NCI-H1092 (cell line): ENCODE measurements at regions not wholly inside any gene's neighbourhood (a gene's known extent, or its start where the extent isn't known, plus 50 kb on each side); places are given as distances from the start of the nearest gene placed in this dataset.
"Not testable (repeated sequence)": the region's sequence is repeated elsewhere in the genome, so short reads cannot be mapped to it uniquely, and the experiment has no call there.

Experiments
- DNase-seq: peaks from one replicate; lab custom pipeline; 2025; lab: John Stamatoyannopoulos, UW

DNA sequence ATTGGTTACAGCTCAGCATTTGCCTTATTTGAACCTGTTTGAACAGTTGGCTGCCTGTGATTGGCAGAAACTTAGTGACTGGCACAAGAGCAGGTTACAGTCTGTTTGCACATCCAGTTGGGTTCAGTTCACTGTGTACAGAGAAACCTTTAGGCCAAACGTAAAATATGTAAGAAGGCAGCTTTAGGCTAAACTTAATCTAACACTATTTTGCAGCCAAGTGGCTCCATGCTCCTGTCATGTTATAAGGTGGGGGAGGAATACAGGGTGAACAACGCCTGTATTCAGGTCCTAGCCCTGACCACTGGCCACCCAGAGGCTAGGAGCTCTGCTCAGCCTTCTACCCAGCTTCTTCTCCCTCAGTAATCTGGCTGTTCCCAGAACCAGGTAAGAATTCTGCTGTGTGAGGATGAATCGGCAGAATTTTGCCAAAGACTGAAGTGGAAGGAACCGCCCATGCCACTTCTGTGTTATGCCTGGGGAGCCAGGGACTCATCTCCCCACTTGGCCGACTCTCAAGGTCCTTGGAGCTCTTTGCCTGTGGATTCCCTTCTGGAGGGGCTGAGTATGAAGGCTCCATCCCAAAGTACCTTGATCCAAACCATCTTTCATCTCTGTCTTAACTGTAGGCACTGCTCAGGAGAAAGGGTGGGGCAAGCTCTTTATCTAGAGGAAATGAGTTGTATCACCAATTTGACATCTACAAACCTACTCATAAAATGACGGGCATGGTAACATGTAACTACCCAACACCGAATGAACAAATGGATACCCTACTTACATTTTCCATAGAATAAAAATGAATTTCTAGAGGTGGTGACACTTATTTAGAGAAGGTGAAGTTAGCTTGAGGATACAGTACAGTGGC is 164.4 kb upstream of the NAMPT start:
- no peak for DNase-seq

GRCh38 chr7:106448346-106448991 is 163.7 kb upstream of the NAMPT start:
- no peak for DNase-seq

- DNase-seq, result no peak
These were observed 162.6 kb upstream of the NAMPT start for GRCh38 chr7:106447318-106447847.

DNA sequence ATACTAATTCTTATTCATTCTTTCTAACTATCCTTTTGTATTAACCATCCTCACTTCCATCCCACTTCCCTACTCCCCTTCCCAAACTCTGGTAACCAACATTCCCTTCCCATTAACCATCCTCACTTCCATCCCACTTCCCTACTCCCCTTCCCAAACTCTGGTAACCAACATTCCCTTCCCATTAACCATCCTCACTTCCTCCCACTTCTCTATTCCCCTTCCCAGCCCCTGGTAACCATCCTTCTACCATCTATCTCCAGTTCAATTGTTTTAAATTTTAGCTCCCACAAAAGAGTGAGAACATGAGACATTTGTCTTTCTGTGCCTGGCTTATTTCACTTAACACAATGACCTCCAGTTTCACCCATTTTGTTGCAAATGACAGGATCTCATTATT is 160.6 kb upstream of the NAMPT start:
- DNase-seq, result not testable (repeated sequence)

DNA sequence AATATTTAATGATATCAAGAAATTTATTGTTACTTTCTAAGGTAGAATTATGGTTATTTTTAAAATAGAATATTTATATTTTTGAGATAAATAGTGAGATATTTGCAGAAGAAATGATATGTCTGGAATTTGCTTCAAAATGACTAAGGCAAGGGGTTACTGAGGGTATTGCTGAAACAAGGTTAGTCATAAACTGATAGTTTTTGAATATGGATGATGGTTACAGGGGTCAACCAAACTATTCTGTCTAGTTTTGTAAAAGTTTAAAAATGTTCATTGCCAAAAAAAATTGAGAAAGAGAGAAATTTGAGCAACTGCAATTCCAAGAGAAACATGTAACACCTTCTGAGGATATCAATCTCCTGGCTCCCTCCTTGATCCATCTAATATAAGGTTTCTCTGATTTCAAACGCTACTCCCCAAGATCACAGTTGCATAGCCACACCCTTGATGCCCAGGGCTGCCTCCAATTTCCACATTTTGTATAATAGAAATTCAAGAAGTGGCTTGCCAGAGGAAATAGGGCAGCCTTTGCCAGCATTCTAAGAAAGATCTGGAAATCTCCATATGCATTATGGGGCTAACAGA is 159.4 kb upstream of the NAMPT start:
- DNase-seq, result no peak

DNA sequence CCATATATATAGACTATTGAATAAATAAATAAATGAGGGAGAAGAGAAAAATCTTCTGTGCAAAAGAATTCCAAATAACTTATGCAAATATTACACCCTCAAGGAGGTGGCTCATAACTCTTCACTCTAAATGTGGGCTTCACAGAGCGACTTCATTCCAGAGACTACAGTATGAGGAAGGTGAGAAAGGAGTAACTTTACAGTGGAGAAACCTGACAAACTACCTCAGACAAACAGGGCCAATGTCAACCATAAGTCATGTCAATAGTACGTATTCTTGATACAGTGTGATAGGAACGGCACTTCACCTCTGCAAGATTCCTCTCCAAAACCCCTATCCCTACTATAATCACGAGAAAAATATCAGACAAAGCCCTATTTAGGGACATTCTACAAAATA is 158.4 kb upstream of the NAMPT start:
- DNase-seq, result no peak

DNA sequence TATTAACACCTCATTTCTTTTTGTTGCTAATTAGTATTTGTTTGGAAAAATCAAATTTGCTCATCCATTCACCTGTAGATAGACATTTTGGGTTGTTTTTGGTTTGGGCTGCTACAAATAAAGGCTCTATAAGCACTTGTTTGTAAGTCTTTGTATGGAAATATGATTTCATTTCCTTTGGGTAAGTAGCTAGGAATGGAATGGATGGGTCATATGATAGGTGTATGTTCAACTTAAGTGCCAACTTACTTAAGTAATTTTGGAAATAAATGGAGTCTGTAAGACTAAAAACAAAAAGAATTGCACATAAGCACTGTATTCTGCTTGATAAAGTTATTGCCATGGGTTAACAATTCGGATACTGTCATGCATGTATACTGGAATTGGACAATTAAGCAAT is 157.7 kb upstream of the NAMPT start:
- no peak for DNase-seq

GRCh38 chr7:106441343-106441742 is 156.6 kb upstream of the NAMPT start:
- DNase-seq, result not testable (repeated sequence)

DNA sequence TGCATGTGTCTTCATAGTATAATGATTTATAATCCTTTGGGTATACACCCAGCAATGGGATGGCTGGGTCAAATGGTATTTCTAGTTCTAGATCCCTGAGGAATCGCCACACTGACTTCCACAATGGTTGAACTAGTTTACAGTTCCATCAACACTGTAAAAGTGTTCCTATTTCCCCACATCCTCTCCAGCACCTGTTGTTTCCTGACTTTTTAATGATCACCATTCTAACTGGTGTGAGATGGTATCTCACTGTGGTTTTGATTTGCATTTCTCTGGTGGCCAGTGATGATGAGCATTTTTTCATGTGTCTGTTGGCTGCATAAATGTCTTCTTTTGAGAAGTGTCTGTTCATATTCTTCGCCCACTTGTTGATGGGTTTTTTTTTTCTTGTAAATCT is 152.2 kb upstream of the NAMPT start:
- not testable (repeated sequence) for DNase-seq

- DNase-seq, result no peak
These were observed 148.6 kb upstream of the NAMPT start for GRCh38 chr7:106433377-106433776.

- DNase-seq, result no peak
These were observed 146.0 kb upstream of the NAMPT start for GRCh38 chr7:106430535-106431455.

GRCh38 chr7:106430103-106430502 is 145.3 kb upstream of the NAMPT start:
- no peak for DNase-seq

DNA sequence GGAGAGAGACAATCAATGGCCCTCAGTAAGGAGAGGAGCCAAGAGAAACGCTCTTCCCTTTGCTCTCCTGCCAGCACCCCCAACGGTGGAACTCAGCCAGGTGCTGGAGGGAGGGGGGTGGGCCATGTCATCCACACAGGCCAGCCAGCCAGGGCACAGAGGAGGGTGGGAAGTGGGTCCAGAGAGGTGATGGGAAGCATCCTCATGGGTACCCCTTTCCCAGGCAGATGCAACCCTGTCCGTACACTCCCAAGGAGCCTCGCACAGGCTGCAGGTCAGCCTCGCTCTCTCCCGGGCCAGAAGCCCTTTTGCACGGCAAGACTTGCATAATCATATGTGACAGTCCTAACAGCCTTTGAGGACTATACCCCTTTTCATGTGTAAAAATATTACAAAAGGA is 142.0 kb upstream of the NAMPT start:
- no peak for DNase-seq

DNA sequence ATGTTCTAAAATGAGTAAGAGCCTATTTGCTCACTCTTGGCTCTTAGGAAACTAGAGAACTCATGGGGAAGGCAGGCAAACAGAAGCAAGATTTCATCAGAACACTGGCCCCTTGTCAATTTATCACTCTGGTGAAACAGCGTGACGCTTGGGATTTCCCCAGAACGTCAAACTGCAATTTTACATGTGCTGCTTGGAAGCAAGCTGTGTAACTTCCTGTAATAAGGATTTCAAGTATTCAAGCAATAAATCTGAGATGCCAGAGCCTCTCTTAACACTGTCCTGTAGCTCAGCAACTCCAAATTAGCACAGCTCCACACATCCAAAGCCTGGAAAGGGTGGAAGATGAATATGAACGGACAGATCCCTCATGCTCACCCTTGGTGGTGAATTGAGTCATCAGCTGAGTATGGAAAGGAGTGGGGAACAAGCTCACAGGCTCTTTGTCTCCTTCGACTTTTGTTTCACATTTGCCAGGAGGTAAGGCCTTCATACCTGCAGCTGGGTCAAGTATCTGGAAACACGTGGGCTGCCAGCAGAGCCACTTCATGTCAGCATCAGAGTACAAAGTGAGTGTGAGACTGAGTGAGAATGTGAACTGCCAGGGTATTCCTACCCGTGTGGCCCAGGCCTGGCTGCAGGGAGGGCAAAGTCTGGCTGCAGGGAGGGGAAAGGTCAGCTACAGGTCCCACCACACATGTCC is 140.4 kb upstream of the NAMPT start:
- no peak for DNase-seq

- DNase-seq, result no peak
These were observed 139.8 kb upstream of the NAMPT start for GRCh38 chr7:106424476-106425016.

DNA sequence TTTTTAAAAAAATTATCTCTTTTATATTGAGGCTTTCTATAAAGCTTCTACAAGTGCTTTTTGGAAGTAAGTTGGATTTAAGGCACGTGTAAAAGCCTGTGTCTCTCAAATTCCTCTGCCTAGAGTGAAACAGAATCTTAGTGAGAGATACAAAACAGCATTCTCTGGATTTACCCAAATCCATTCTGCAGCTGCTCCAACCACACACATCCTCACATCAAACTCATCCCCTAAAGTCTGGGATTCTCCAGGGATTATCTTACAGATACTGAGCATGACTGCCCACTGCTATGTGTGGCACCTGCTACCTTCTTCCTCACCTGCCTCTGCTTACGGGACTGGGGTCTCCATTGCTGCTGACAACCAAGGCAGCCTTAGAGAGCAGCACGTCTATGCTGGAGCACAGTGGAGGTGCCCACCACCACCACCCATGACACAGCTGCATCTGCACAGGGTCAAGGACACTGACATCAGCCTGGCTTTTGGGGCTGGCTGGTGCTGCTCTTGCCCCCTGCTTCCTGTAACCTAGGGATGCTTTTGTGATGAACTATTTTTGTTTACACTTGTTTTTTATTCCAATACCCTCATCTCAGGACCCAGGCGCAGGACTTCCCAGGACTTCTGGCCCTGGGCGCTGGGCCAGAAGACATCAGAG is 139.2 kb upstream of the NAMPT start:
- no peak for DNase-seq

DNA sequence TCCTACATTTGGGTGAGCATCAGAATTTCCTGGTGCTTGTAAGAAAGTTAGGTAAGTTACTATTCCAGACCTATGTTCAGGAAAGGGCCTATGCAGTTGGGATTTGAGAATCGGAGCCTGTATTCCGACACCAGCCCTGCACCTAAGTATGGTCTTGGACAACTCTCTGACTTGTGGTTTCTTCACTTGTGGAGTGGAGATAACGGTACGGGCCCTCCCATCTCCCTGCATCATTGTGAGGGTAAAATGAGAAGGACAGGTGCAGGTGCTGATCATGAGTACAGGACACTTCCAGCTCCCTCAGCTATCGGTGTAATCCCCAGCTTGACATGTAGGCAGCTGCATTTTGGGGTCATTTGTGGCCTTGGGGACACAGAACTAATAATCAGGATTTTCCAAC is 138.3 kb upstream of the NAMPT start:
- no peak for DNase-seq

- DNase-seq, result peak; percentile 66
These were observed 136.5 kb upstream of the NAMPT start for GRCh38 chr7:106421181-106421762.

- DNase-seq, result no peak
These were observed 136.0 kb upstream of the NAMPT start for GRCh38 chr7:106420736-106421135.

DNA sequence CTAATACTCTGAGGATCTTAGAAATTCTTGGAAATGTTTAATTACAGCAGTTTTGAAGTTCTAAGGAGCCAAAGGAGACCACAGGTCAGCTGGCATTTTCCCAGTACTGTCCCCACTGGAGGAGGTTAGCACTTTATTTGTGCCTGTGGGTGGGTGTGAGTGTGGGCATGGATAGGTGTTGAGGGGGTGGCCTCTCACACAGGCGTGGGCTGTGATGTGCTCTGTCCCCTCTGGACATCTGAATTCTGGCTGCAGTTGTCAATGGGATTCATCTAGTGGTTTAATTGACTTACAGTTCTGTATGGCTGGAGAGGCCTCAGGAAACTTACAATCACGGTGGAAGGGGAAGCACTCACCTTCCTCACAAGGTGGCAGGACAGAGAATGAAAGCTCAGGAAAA is 135.4 kb upstream of the NAMPT start:
- no peak for DNase-seq
